ENCODE measurements at regions not wholly inside any gene's neighbourhood (a gene's known extent, or its start where the extent isn't known, plus 50 kb on each side); places are given as distances from the start of the nearest gene placed in this dataset.

GRCh38 chr2:5970347-5970746, 278.2 kb downstream of the SOX11 start:
- DNase-seq (ENCODE audit: low read depth in 6 of 9, low spot score in 9 of 9) = no peak
- Histone ChIP-seq H3K36me3 (ENCODE audit: control insufficient read depth in 2 of 2, insufficient read depth in 2 of 2, low read length in 1 of 2) (no peaks in the 10 kb centered on the region), H3K4me1 (ENCODE audit: control insufficient read depth in 2 of 2, insufficient read depth in 2 of 2, low read length in 2 of 2) (no peaks in the 10 kb centered on the region), H3K4me3 (ENCODE audit: low read length in 2 of 2) (no peak overlapping the region), H3K27ac (ENCODE audit: low read depth in 1 of 2, low read length in 1 of 2) (no peak overlapping the region), H3K27me3 (ENCODE audit: control insufficient read depth in 2 of 2, insufficient read depth in 1 of 2, low read length in 1 of 2) (no peaks in the 10 kb centered on the region), H3K9me3 (ENCODE audit: control insufficient read depth in 2 of 2, insufficient read depth in 1 of 2, low read length in 1 of 2) (no peaks in the 10 kb centered on the region)
- WGBS = 73% methylated on average over 4 of the region's 4 CpGs

GRCh38 chr2:5974477-5974876, 282.3 kb downstream of the SOX11 start:
- 93% methylated on average over 6 of the region's 6 CpGs for WGBS
- no peaks in the 10 kb centered on the region for H3K27me3 ChIP-seq (ENCODE audit: control insufficient read depth in 2 of 2, insufficient read depth in 1 of 2, low read length in 1 of 2)
- no peaks in the 10 kb centered on the region for H3K4me1 ChIP-seq (ENCODE audit: control insufficient read depth in 2 of 2, insufficient read depth in 2 of 2, low read length in 2 of 2)
- no peak for DNase-seq (ENCODE audit: low read depth in 6 of 9, low spot score in 9 of 9)
- no peak overlapping the region for H3K4me3 ChIP-seq (ENCODE audit: low read length in 2 of 2)
- no peak overlapping the region for H3K27ac ChIP-seq (ENCODE audit: low read depth in 1 of 2, low read length in 1 of 2)
- no peaks in the 10 kb centered on the region for H3K36me3 ChIP-seq (ENCODE audit: control insufficient read depth in 2 of 2, insufficient read depth in 2 of 2, low read length in 1 of 2)
- H3K9me3 ChIP-seq (ENCODE audit: control insufficient read depth in 2 of 2, insufficient read depth in 1 of 2, low read length in 1 of 2) = no peaks in the 10 kb centered on the region

GRCh38 chr2:5975401-5975800, 283.2 kb downstream of the SOX11 start:
- Histone ChIP-seq H3K36me3 (ENCODE audit: control insufficient read depth in 2 of 2, insufficient read depth in 2 of 2, low read length in 1 of 2) (no peaks in the 10 kb centered on the region), H3K4me3 (ENCODE audit: low read length in 2 of 2) (no peak overlapping the region), H3K27ac (ENCODE audit: low read depth in 1 of 2, low read length in 1 of 2) (no peak overlapping the region), H3K4me1 (ENCODE audit: control insufficient read depth in 2 of 2, insufficient read depth in 2 of 2, low read length in 2 of 2) (no peaks in the 10 kb centered on the region), H3K27me3 (ENCODE audit: control insufficient read depth in 2 of 2, insufficient read depth in 1 of 2, low read length in 1 of 2) (no peaks in the 10 kb centered on the region), H3K9me3 (ENCODE audit: control insufficient read depth in 2 of 2, insufficient read depth in 1 of 2, low read length in 1 of 2) (no peaks in the 10 kb centered on the region)
- 88% methylated on average over 3 of the region's 3 CpGs for WGBS
- no peak for DNase-seq (ENCODE audit: low read depth in 6 of 9, low spot score in 9 of 9)

- H3K27me3 ChIP-seq (ENCODE audit: control insufficient read depth in 2 of 2, insufficient read depth in 1 of 2, low read length in 1 of 2) = peaks cover 0 to 2% of the 10 kb centered on the region in 2 donors
- H3K36me3 ChIP-seq (ENCODE audit: control insufficient read depth in 2 of 2, insufficient read depth in 2 of 2, low read length in 1 of 2) = no peaks in the 10 kb centered on the region
- H3K4me3 ChIP-seq (ENCODE audit: low read length in 2 of 2) = no peak overlapping the region
- no peak for DNase-seq (ENCODE audit: low read depth in 6 of 9, low spot score in 9 of 9)
- H3K27ac ChIP-seq (ENCODE audit: low read depth in 1 of 2, low read length in 1 of 2) = no peak overlapping the region
- H3K9me3 ChIP-seq (ENCODE audit: control insufficient read depth in 2 of 2, insufficient read depth in 1 of 2, low read length in 1 of 2) = no peaks in the 10 kb centered on the region
- 94% methylated on average over 9 of the region's 9 CpGs for WGBS
- no peaks in the 10 kb centered on the region for H3K4me1 ChIP-seq (ENCODE audit: control insufficient read depth in 2 of 2, insufficient read depth in 2 of 2, low read length in 2 of 2)
Observed at GRCh38 chr2:5976531-5977065, 284.4 kb downstream of the SOX11 start.

- no peak overlapping the region for H3K4me3 ChIP-seq (ENCODE audit: low read length in 2 of 2)
- peaks cover 0 to 5% of the 10 kb centered on the region in 2 donors for H3K27me3 ChIP-seq (ENCODE audit: control insufficient read depth in 2 of 2, insufficient read depth in 1 of 2, low read length in 1 of 2)
- no peaks in the 10 kb centered on the region for H3K4me1 ChIP-seq (ENCODE audit: control insufficient read depth in 2 of 2, insufficient read depth in 2 of 2, low read length in 2 of 2)
- DNase-seq (ENCODE audit: low read depth in 6 of 9, low spot score in 9 of 9) = no peak
- no peaks in the 10 kb centered on the region for H3K36me3 ChIP-seq (ENCODE audit: control insufficient read depth in 2 of 2, insufficient read depth in 2 of 2, low read length in 1 of 2)
- WGBS = 68% methylated on average over 2 of the region's 2 CpGs
- no peaks in the 10 kb centered on the region for H3K9me3 ChIP-seq (ENCODE audit: control insufficient read depth in 2 of 2, insufficient read depth in 1 of 2, low read length in 1 of 2)
- H3K27ac ChIP-seq (ENCODE audit: low read depth in 1 of 2, low read length in 1 of 2) = no peak overlapping the region
Observed at GRCh38 chr2:5977477-5977876, 285.3 kb downstream of the SOX11 start.

- no peaks in the 10 kb centered on the region for H3K36me3 ChIP-seq (ENCODE audit: control insufficient read depth in 2 of 2, insufficient read depth in 2 of 2, low read length in 1 of 2)
- no peak overlapping the region for H3K27ac ChIP-seq (ENCODE audit: low read depth in 1 of 2, low read length in 1 of 2)
- no peak overlapping the region for H3K4me3 ChIP-seq (ENCODE audit: low read length in 2 of 2)
- DNase-seq (ENCODE audit: low read depth in 6 of 9, low spot score in 9 of 9) = no peak
- no peaks in the 10 kb centered on the region for H3K9me3 ChIP-seq (ENCODE audit: control insufficient read depth in 2 of 2, insufficient read depth in 1 of 2, low read length in 1 of 2)
- peaks cover 0 to 5% of the 10 kb centered on the region in 2 donors for H3K27me3 ChIP-seq (ENCODE audit: control insufficient read depth in 2 of 2, insufficient read depth in 1 of 2, low read length in 1 of 2)
- 81% methylated on average over 4 of the region's 4 CpGs for WGBS
- H3K4me1 ChIP-seq (ENCODE audit: control insufficient read depth in 2 of 2, insufficient read depth in 2 of 2, low read length in 2 of 2) = no peaks in the 10 kb centered on the region
Observed at GRCh38 chr2:5978131-5978751, 286.1 kb downstream of the SOX11 start.

- Histone ChIP-seq H3K27ac (ENCODE audit: low read depth in 1 of 2, low read length in 1 of 2) (no peak overlapping the region), H3K36me3 (ENCODE audit: control insufficient read depth in 2 of 2, insufficient read depth in 2 of 2, low read length in 1 of 2) (no peaks in the 10 kb centered on the region), H3K9me3 (ENCODE audit: control insufficient read depth in 2 of 2, insufficient read depth in 1 of 2, low read length in 1 of 2) (no peaks in the 10 kb centered on the region), H3K27me3 (ENCODE audit: control insufficient read depth in 2 of 2, insufficient read depth in 1 of 2, low read length in 1 of 2) (peaks cover 0 to 5% of the 10 kb centered on the region in 2 donors), H3K4me3 (ENCODE audit: low read length in 2 of 2) (no peak overlapping the region), H3K4me1 (ENCODE audit: control insufficient read depth in 2 of 2, insufficient read depth in 2 of 2, low read length in 2 of 2) (no peaks in the 10 kb centered on the region)
- 91% methylated on average over 16 of the region's 16 CpGs for WGBS
- DNase-seq (ENCODE audit: low read depth in 6 of 9, low spot score in 9 of 9) = no peak
Observed at GRCh38 chr2:5980450-5981190, 288.4 kb downstream of the SOX11 start.

- H3K4me1 ChIP-seq (ENCODE audit: control insufficient read depth in 2 of 2, insufficient read depth in 2 of 2, low read length in 2 of 2) = no peaks in the 10 kb centered on the region
- no peaks in the 10 kb centered on the region for H3K36me3 ChIP-seq (ENCODE audit: control insufficient read depth in 2 of 2, insufficient read depth in 2 of 2, low read length in 1 of 2)
- H3K9me3 ChIP-seq (ENCODE audit: control insufficient read depth in 2 of 2, insufficient read depth in 1 of 2, low read length in 1 of 2) = no peaks in the 10 kb centered on the region
- H3K27me3 ChIP-seq (ENCODE audit: control insufficient read depth in 2 of 2, insufficient read depth in 1 of 2, low read length in 1 of 2) = peaks cover 0 to 5% of the 10 kb centered on the region in 2 donors
- no peak overlapping the region for H3K27ac ChIP-seq (ENCODE audit: low read depth in 1 of 2, low read length in 1 of 2)
- no peak for DNase-seq (ENCODE audit: low read depth in 6 of 9, low spot score in 9 of 9)
- 92% methylated on average over 16 of the region's 16 CpGs for WGBS
- H3K4me3 ChIP-seq (ENCODE audit: low read length in 2 of 2) = no peak overlapping the region
Observed at GRCh38 chr2:5982193-5982902, 290.2 kb downstream of the SOX11 start.

- no peak overlapping the region for H3K27ac ChIP-seq (ENCODE audit: low read depth in 1 of 2, low read length in 1 of 2)
- no peaks in the 10 kb centered on the region for H3K4me1 ChIP-seq (ENCODE audit: control insufficient read depth in 2 of 2, insufficient read depth in 2 of 2, low read length in 2 of 2)
- WGBS = 96% methylated on average over 11 of the region's 11 CpGs
- no peak for DNase-seq (ENCODE audit: low read depth in 6 of 9, low spot score in 9 of 9)
- H3K27me3 ChIP-seq (ENCODE audit: control insufficient read depth in 2 of 2, insufficient read depth in 1 of 2, low read length in 1 of 2) = peaks cover 0 to 5% of the 10 kb centered on the region in 2 donors
- no peak overlapping the region for H3K4me3 ChIP-seq (ENCODE audit: low read length in 2 of 2)
- no peaks in the 10 kb centered on the region for H3K36me3 ChIP-seq (ENCODE audit: control insufficient read depth in 2 of 2, insufficient read depth in 2 of 2, low read length in 1 of 2)
- H3K9me3 ChIP-seq (ENCODE audit: control insufficient read depth in 2 of 2, insufficient read depth in 1 of 2, low read length in 1 of 2) = no peaks in the 10 kb centered on the region
Observed at GRCh38 chr2:5982903-5983265, 290.7 kb downstream of the SOX11 start.
